ENCODE measurements at regions not wholly inside any gene's neighbourhood (a gene's known extent, or its start where the extent isn't known, plus 50 kb on each side); places are given as distances from the start of the nearest gene placed in this dataset.
"Not testable (repeated sequence)": the region's sequence is repeated elsewhere in the genome, so short reads cannot be mapped to it uniquely, and the experiment has no call there.

GRCh38 chr5:27814983-27815382, 776.6 kb upstream of the CDH9 start:
- DNase-seq: no peak

DNA sequence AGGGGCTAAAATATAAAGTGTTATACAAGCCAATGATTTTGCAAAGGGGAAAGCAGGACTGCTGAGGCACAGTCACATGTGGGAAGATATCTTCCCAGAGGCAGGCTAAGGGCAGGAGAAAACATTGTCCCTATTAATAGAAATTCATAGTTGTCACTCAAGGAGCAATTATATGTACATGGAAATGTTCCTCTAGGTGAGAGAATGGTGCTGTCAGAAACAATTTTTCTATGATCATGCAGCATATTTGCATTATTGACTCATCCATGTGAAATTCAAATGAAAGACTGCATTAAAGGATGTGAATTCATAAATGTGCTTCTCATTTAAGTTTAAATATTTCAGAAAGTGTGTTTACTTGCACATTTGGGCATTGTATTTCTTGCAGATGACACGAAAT, 775.9 kb upstream of the CDH9 start:
- no peak for DNase-seq

DNA sequence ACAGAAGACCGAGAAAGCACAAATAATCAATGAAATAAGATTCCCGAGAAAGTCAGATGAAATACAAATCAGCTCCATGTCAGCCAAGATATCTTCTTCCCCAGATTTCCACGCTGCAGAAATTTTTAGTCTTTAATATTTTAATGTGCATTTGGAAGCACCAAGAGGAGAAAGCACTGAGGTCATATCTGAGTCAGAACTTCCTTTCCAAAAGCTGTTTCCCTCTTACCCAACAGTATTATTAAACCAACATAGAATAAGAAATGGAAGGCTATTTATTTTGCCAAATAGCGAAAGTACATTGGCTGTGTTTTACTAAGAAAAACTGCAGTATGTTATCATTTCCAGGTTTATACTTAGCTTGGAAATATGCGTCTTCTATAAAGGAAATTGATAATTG, 772.1 kb upstream of the CDH9 start:
- no peak for DNase-seq

GRCh38 chr5:27797220-27797619, 758.8 kb upstream of the CDH9 start:
- no peak for DNase-seq

- no peak for DNase-seq
Measured at GRCh38 chr5:27788184-27788583, 749.8 kb upstream of the CDH9 start.

- DNase-seq: no peak
Measured at GRCh38 chr5:27784317-27784716, 745.9 kb upstream of the CDH9 start.

DNA sequence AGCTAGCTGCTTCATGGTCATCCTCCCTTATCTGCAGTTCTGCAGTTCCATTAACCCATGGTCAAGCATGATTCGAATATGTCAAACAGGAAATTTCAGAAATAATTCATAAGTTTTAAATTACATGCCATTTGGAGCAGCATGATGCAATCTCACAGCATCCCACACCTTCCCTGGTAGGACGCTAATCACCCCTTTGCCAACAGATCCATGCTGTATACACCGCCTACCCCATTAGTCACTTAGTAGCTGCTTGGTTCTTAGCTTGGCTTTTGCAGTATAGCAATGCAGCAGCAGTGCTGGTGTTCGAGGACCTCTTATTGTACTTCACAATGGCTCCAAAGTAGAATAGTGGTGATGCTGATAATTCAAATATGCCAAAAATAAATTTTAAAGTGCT, 739.7 kb upstream of the CDH9 start:
- no peak for DNase-seq

GRCh38 chr5:27773636-27774035, 735.2 kb upstream of the CDH9 start:
- DNase-seq: no peak

GRCh38 chr5:27773166-27773565, 734.8 kb upstream of the CDH9 start:
- DNase-seq: no peak

- no peak for DNase-seq
Measured at GRCh38 chr5:27769748-27770402, 731.5 kb upstream of the CDH9 start.

DNA sequence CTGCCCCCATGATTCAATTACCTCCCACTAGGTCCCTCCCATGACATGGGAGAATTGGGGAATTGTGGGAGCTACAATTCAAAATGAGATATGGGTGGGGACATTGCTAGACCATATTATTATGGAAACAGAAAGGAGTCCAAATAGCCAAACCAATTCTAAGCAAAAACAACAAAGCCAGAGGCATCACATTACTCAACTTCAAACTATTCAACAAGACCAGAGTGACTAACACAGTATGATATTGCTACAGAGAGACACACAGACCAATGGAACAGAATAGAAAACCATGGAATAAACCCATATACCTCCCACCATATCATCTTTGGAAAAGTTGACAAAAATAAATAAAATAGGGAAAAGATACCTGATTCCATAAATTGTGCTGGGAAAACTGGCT, 710.5 kb upstream of the CDH9 start:
- DNase-seq: no peak

DNA sequence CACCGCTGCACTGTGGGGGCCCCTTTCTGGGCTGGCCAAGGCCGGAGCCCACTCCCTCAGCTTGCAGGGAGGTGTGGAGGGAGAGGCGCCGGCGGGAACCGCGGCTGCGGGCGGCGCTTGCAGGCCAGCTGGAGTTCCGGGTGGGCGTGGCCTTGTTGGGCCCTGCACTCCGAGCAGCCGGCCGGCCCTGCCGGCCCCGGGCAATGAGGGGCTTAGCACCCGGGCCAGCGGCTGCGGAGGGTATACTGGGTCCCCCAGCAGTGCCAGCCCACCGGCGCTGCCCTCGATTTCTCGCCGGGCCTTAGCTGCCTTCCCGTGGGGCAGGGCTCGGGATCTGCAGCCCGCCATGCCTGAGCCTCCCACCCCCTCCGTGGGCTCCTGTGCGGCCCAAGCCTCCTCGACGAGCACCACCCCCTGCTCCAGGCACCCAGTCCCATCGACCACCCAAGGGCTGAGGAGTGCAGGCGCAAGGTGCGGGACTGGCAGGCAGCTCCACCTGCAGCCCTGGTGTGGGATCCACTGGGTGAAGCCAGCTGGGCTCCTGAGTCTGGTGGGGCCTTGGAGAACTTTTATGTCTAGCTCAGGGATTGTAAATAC, 705.1 kb upstream of the CDH9 start:
- not testable (repeated sequence) for DNase-seq

DNA sequence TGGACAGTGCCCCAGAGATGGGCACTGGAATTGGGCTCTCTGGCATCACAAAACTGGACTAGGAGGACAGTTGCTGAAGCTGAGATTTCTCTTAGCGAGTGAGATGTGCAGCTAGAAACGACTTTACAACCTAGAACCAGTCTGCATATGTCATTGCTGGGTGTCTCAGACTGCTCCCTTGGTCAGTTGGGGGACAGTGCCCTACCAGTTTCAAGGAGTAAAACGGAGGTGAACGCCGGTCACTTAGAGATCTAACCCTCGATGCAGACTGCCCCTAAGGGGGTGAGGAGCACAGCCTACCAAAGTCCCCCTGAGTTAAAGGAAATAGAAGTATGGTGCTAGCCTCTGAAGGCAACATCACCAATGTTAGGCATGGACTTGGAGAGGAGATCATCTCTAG, 704.4 kb upstream of the CDH9 start:
- DNase-seq: no peak

DNA sequence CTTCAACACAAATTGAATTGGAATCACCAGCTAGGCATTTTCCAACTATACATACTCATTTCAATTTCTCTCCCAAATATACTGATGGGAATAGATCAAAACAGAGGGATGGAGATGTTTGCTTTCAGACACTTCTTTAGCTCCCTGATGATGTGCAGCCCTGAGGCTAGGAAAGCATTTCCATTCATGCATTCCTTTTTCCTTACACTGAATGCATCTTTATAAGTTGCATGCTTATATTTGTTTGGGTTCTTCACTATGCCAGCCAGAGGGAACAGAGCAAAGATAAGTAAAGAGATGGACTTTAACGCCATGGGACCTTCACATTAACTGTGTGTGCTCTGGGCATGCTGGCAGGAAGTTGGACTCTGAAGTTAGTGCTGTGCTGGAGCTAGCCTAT, 696.5 kb upstream of the CDH9 start:
- DNase-seq: no peak

DNA sequence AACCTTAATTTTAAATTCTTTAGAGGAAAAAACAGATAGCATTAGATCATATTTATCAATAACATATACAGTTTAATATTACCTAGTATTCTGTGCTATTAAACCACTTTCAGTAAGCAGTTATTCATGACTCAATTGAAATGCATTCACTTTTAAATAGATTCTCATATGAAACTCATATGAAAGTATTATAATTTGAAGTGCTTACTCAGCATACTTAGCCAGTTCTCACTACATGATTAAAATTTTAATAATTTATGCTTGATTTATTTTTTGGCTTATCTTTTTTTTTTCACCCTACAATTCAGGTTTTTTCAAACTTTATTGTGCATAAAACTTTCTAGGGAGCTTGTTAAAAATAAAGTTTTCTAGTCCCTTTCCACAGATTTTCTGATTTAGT, 694.9 kb upstream of the CDH9 start:
- DNase-seq: no peak

- DNase-seq: no peak
Measured at GRCh38 chr5:27727254-27727653, 688.9 kb upstream of the CDH9 start.

GRCh38 chr5:27722337-27722736, 684.0 kb upstream of the CDH9 start:
- no peak for DNase-seq

DNA sequence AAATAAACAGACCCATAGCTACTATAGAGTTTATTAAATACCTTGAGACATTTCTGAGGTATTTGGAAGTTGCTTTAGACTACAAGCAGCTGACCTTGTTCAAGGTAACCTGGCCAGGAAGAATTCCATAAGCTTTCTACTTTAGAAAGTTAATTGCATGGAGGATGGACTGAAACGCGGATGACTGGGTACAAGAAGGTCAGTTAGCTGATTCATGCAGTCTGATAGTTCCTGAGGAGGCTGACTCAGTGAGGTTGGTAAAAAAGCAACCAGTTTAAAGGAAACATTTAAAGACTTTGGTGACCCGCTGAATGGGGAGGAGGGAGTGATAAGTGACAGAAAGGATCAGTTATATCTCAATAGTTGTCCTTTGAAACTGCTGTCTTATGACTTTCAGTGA, 670.1 kb upstream of the CDH9 start:
- no peak for DNase-seq

DNA sequence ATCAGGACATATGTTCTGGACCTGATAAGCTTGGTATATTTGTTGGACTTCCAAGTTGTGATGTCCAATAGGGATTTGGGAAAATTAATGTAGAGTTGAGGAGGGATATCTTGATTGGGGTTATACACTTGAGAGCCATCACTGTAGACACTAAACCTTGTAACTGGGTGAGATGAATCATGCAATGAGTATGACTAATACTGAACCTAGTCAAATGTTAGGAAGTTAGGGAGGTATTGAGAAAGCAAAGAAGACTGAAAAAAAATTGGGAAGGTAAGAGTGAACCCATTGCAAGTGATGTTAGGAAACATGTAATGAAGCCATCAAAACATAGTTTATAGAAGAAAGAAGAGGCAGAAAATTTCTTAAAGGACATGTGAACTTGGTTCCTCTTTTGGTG, 668.4 kb upstream of the CDH9 start:
- DNase-seq: no peak

- no peak for DNase-seq
Measured at GRCh38 chr5:27705661-27706060, 667.3 kb upstream of the CDH9 start.

GRCh38 chr5:27701931-27702903, 663.8 kb upstream of the CDH9 start:
- DNase-seq: no peak

DNA sequence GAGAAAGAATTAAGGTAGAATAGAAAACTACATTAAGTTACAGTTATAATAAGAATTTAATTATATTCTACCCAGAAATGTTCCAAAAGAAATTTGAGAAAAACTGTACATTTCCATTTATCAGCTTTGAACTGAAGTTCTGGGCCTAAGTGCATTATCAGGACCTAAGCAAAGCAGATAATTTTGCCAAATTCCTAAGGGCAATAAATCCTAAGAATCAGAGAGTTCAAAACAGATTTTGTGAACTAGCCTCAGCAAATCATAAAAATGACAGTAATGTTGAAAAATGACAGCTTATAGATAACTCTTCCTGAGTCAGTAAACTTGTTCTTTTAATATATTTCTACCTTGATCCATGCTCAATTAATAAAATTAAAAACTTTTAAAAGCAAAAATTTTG, 662.1 kb upstream of the CDH9 start:
- DNase-seq: no peak

DNA sequence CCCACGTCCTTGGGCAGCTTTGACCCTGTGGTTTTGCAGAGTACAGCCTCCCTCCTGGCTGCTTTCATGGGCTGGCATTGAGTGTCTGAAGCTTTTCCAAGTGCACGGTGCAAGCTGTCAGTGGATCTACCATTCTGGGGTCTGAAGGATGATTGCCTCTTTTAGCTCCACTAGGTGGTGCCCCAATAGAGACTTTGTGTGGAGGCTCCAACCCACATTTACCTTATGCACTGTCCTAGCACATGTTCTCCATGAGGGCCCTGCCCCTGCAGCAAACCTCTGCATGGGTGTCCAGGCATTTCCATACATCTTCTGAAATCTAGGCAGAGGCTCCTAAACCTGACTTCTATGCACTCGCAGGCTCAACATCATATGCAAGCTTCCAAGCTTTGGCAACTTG, 644.2 kb upstream of the CDH9 start:
- DNase-seq: no peak

GRCh38 chr5:27652505-27652904, 614.1 kb upstream of the CDH9 start:
- DNase-seq: no peak

All from NCI-H1092 (cell line).